Esophagus muscularis mucosa (tissue), 4 donors: ENCODE measurements at regions not wholly inside any gene's neighbourhood (a gene's known extent, or its start where the extent isn't known, plus 50 kb on each side); places are given as distances from the start of the nearest gene placed in this dataset.
A peak's percentile ranks its signal among the peaks of the same experiment; 100 is the strongest.
"Not testable (repeated sequence)": the region's sequence is repeated elsewhere in the genome, so short reads cannot be mapped to it uniquely, and the experiment has no call there.

Experiments
- DNase-seq: peaks from one replicate; pipeline ENCODE4 v3.0.0-alpha.2; 2017; ENCODE audit errors: extremely low spot score
- H3K27ac ChIP-seq, 4 donors: fragments of 200-600 bp; sonication (generic); replicated peaks in 1 of 4; 1 replicate in 3 of 4; 2 replicates in 1 of 4; pipeline ENCODE4 v1.5.1; 2016 to 2019; ENCODE audit warnings: mild to moderate bottlenecking in 1 of 4
- H3K27me3 ChIP-seq, 4 donors: fragments of 200-600 bp; sonication (generic); one replicate each; pipeline versions ENCODE4 v1.5.1 to v1.6.0; 2016 to 2019
- H3K36me3 ChIP-seq, 4 donors: fragments of 200-600 bp; sonication (generic); one replicate each; pipeline ENCODE4 v1.5.1; 2016 to 2019
- H3K4me1 ChIP-seq, 4 donors: fragments of 200-600 bp; sonication (generic); one replicate each; pipeline ENCODE4 v1.5.1; 2016 to 2019
- H3K4me3 ChIP-seq, 4 donors: fragments of 200-600 bp; sonication (generic); 1 replicate in 2 of 4; 2 replicates in 2 of 4; pipeline ENCODE4 v1.5.1; 2016 to 2019; ENCODE audit warnings: mild to moderate bottlenecking in 4 of 4, moderate library complexity in 1 of 4
- H3K9me3 ChIP-seq, 4 donors: fragments of 200-600 bp; sonication (generic); 1 replicate in 3 of 4; 2 replicates in 1 of 4; pipeline ENCODE4 v1.5.1; 2016 to 2019
- EP300 ChIP-seq: sonication (generic); formaldehyde crosslinking; IDR thresholded peaks from one replicate; pipeline ENCODE4 v1.6.1; 2017; ENCODE audit warnings: antibody characterized with exemption
- POLR2A ChIP-seq: fragments of 450-650 bp; IDR thresholded peaks from one replicate; pipeline ENCODE4 v1.6.1; 2017; ENCODE audit warnings: antibody characterized with exemption, moderate library complexity, mild to moderate bottlenecking, low read depth
- POLR2AphosphoS5 ChIP-seq, 2 donors: sonication (generic); formaldehyde crosslinking; IDR thresholded peaks; one replicate each; pipeline ENCODE4 v1.6.1; 2017; ENCODE audit warnings: antibody characterized with exemption in 2 of 2
- WGBS: methylation state at CpG from one replicate; pipeline ENCODE4 v1.1.5; 2018; 5-methylcytosine and 5-hydroxymethylcytosine counted together
- intact Hi-C: fragments of 100-400 bp; cut with DNase I; formaldehyde crosslinking; loops from one replicate; pipeline ENCODE4 v1.15.1; 2023
- TF ChIP-seq, protein P1 (sequence below), 3 experiments: fragments of 200-600 bp in 2 of 3; fragments of 450-650 bp in 1 of 3; sonication (generic) in 2 of 3; IDR thresholded peaks; one replicate each; pipeline ENCODE4 v1.5.1; 2017 to 2019; ENCODE audit warnings: antibody characterized with exemption in 3 of 3, mild to moderate bottlenecking in 2 of 3, moderate library complexity in 1 of 3

DNA sequence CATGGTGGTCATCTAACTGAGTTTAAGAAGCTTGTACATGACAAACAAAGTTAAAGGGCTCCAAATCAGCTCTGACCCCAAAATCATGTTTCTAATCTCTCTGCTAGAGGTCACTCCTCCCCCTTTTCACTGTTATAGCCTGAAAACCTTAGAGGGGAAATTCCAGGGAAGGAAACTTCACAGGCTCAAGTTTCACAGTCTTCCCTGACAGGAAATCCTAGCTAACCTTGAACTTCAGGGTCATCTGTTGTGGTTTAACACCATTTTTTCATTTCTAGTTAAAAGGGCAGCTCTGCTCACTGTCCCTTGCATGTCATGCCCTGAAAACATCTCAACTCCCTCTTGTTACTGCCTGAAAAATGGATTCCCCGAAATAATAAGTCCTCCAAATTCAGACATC lies 104.4 kb upstream of the BMP2 start:
- intact Hi-C loops = no loop called here
- no peak for TF ChIP-seq POLR2A
- TF ChIP-seq POLR2AphosphoS5 (IDR thresholded peaks at IDR 0.05) = no peak
- TF ChIP-seq EP300 = no peak
- TF ChIP-seq, protein P1, sequence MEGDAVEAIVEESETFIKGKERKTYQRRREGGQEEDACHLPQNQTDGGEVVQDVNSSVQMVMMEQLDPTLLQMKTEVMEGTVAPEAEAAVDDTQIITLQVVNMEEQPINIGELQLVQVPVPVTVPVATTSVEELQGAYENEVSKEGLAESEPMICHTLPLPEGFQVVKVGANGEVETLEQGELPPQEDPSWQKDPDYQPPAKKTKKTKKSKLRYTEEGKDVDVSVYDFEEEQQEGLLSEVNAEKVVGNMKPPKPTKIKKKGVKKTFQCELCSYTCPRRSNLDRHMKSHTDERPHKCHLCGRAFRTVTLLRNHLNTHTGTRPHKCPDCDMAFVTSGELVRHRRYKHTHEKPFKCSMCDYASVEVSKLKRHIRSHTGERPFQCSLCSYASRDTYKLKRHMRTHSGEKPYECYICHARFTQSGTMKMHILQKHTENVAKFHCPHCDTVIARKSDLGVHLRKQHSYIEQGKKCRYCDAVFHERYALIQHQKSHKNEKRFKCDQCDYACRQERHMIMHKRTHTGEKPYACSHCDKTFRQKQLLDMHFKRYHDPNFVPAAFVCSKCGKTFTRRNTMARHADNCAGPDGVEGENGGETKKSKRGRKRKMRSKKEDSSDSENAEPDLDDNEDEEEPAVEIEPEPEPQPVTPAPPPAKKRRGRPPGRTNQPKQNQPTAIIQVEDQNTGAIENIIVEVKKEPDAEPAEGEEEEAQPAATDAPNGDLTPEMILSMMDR (IDR thresholded peaks at IDR 0.05) = no peak

DNA sequence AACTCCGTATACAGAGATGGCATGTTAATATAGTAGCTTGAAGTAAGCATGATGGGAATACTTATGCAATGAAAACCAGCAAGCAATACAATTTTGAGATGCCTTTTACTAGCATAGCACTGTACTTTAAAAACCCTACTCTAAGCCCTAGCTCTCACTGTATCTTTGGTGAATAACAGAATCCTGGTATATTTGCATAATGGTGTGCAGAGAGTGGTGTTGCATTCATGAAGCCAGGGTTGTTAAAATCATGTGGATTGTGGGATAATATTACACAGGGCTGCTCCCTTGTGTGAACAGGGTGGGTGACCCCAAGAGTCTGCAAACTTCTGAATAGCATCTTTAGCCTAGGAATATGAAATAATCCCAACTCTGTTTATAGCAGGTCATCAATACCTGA lies 105.2 kb upstream of the BMP2 start:
- WGBS = 88% methylated on average over 1 of the region's 1 CpG
- H3K36me3 ChIP-seq = no peaks in the 10 kb centered on the region
- H3K4me1 ChIP-seq = no peaks in the 10 kb centered on the region
- intact Hi-C loops = no loop called here
- H3K27ac ChIP-seq = no peak overlapping the region
- TF ChIP-seq, protein P1 (IDR thresholded peaks at IDR 0.05) = no peak
- TF ChIP-seq POLR2A = no peak
- no peaks in the 10 kb centered on the region for H3K27me3 ChIP-seq
- no peak for DNase-seq
- no peak overlapping the region for H3K4me3 ChIP-seq
- H3K9me3 ChIP-seq = no peaks in the 10 kb centered on the region

More for the DNA sequence above, 104.4 kb upstream of the BMP2 start:
- WGBS = 90% methylated on average over 1 of the region's 1 CpG
- Histone ChIP-seq H3K27ac (no peak overlapping the region), H3K9me3 (no peaks in the 10 kb centered on the region), H3K36me3 (no peaks in the 10 kb centered on the region), H3K27me3 (no peaks in the 10 kb centered on the region), H3K4me3 (no peak overlapping the region), H3K4me1 (no peaks in the 10 kb centered on the region)
- no peak for DNase-seq

DNA sequence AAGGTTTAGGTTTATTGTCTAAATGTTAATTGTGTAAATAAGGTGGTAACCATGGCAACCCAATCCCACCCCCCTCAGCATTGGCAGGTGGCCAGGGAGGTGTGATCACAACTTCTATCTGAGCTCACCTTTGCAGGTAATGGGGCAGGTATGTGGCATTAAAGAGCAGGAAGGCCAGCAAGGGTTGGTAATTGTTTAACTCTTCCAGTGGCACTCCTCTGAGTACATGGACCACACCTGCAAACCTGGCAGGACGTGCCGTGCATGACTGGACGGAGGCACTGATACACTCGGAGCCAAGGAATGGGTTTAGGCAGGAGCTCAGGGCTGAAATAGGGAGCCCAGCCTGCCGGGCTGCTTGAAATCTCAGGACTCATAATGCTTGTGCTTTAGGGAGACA lies 107.0 kb upstream of the BMP2 start:
- 92% methylated on average over 5 of the region's 5 CpGs for WGBS
- Histone ChIP-seq H3K4me3 (no peak overlapping the region), H3K27me3 (no peaks in the 10 kb centered on the region), H3K4me1 (no peaks in the 10 kb centered on the region), H3K36me3 (no peaks in the 10 kb centered on the region), H3K9me3 (no peaks in the 10 kb centered on the region), H3K27ac (no peak overlapping the region)
- intact Hi-C loops = no loop called here
- DNase-seq = peak; percentile 68
- TF ChIP-seq EP300 (no peak), POLR2AphosphoS5 (IDR thresholded peaks at IDR 0.05) (no peak), POLR2A (no peak)
- TF ChIP-seq, protein P1 (IDR thresholded peaks at IDR 0.05) = no peak

DNA sequence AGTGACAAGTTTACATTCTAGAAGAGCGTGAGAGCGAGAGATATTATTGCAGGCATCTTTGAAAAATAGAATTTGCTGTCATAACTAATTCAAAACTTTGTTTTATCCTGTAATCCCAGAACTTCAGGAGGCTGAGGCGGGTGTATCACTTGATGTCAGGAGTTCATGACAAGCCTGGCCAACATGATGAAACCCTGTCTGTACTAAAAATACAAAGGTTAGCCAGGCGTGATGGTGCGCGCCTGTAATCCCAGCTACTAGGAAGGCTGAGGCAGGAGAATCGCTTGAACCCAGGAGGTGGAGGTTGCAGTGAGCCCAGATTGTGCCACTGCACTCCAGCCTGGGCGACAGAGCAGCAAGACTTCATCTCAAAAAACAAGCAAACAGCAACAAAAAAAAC lies 108.6 kb upstream of the BMP2 start:
- DNase-seq, H3K27me3 ChIP-seq, intact Hi-C loops, H3K9me3 ChIP-seq, H3K4me1 ChIP-seq, H3K4me3 ChIP-seq, H3K27ac ChIP-seq, H3K36me3 ChIP-seq: not testable (repeated sequence)
- WGBS = 86% methylated on average over 8 of the region's 8 CpGs

DNA sequence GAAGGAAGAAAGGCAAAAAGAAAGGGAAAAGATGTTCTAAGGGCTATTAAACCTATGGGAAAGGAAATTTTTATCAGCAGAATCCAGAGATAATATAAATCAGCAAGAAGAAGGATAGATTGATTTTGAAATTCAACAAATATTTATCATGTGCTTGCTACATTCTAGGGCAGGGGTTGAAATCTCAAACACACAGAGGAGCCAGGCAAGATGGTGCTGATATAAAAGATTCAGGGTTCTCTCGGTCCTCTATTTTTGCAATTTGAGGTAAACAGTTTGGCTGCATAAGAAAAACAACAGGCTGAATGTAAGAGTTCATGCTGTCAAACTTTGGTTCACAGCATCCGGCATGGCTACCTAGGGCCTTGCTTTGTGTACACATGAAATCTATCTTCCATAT lies 109.6 kb upstream of the BMP2 start:
- WGBS = 80% methylated on average over 2 of the region's 2 CpGs
- no peaks in the 10 kb centered on the region for H3K4me1 ChIP-seq
- H3K9me3 ChIP-seq = no peaks in the 10 kb centered on the region
- no peak for DNase-seq
- intact Hi-C loops = no loop called here
- TF ChIP-seq POLR2AphosphoS5 (IDR thresholded peaks at IDR 0.05) (no peak), POLR2A (no peak), EP300 (no peak)
- TF ChIP-seq, protein P1 (IDR thresholded peaks at IDR 0.05) = no peak
- H3K36me3 ChIP-seq = no peaks in the 10 kb centered on the region
- no peaks in the 10 kb centered on the region for H3K27me3 ChIP-seq
- no peak overlapping the region for H3K27ac ChIP-seq
- no peak overlapping the region for H3K4me3 ChIP-seq
